H1 (cell line): ENCODE measurements at regions not wholly inside any gene's neighbourhood (a gene's known extent, or its start where the extent isn't known, plus 50 kb on each side); places are given as distances from the start of the nearest gene placed in this dataset.

ENCODE experiments used
- CBX5 ChIP-seq: fragments of 300-800, 300-1000 bp; sonication (generic); IDR thresholded peaks from 2 replicates; pipeline ENCODE4 v1.7.1; 2016; ENCODE audit warnings: antibody characterized with exemption, low read length, low read depth
- KDM1A ChIP-seq: fragments of 200-600, 300-600 bp; sonication (generic); IDR thresholded peaks from 2 replicates; pipeline ENCODE4 v1.7.1; 2016; ENCODE audit warnings: mild to moderate bottlenecking, low read length, borderline replicate concordance
- RBBP5 ChIP-seq: IDR thresholded peaks from 2 replicates; pipeline ENCODE4 v1.7.1; 2012; ENCODE audit warnings: low read depth, mild to moderate bottlenecking, inconsistent platforms, low read length, moderate library complexity, borderline replicate concordance
- SP4 ChIP-seq: IDR thresholded peaks from 2 replicates; pipeline ENCODE4 v1.6.1; 2012; ENCODE audit warnings: low read length, inconsistent platforms
- TBP ChIP-seq: IDR thresholded peaks from 2 replicates; pipeline ENCODE4 v1.6.1; 2011; ENCODE audit warnings: low read depth, low read length, improper control_type of control experiment
- TCF12 ChIP-seq: IDR thresholded peaks from 2 replicates; pipeline ENCODE4 v1.6.1; 2011; ENCODE audit warnings: low read depth, mild to moderate bottlenecking, low read length
- ZNF274 ChIP-seq: IDR thresholded peaks from 2 replicates; pipeline ENCODE4 v1.7.0; 2012; ENCODE audit warnings: low read length, borderline replicate concordance; ENCODE audit errors: extremely low read depth
- TF ChIP-seq, protein P1 (sequence below): IDR thresholded peaks from 2 replicates; pipeline ENCODE4 v1.6.1; 2012; ENCODE audit warnings: inconsistent platforms

DNA sequence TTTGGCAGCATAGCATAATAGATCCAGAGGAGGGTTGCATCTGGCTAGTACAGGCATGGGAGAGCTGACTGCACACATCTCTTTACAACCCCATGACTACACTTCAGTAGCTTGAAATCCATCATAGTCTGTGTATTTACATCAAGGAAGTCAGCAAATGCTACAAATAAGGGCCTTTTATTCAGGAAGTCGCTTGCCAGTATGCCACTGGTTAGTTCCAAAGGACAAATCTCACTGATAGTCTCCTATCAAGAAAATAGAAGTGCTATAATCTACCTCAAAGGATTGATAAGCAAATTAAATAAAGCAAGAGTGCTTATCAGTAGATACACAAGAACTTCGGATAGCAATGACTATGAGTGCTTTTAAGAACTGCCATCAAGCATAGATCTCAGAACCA is 112.7 kb downstream of the KLF12 start (continued):
- no peak for TF ChIP-seq CBX5
- no peak for TF ChIP-seq KDM1A
- TF ChIP-seq TCF12: no peak
- no peak for TF ChIP-seq SP4
- TF ChIP-seq, protein P1, sequence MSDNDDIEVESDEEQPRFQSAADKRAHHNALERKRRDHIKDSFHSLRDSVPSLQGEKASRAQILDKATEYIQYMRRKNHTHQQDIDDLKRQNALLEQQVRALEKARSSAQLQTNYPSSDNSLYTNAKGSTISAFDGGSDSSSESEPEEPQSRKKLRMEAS: no peak
- no peak for TF ChIP-seq RBBP5
- TF ChIP-seq ZNF274: no peak
- TF ChIP-seq TBP: no peak
